ENCODE measurements at regions not wholly inside any gene's neighbourhood (a gene's known extent, or its start where the extent isn't known, plus 50 kb on each side); places are given as distances from the start of the nearest gene placed in this dataset.

DNA sequence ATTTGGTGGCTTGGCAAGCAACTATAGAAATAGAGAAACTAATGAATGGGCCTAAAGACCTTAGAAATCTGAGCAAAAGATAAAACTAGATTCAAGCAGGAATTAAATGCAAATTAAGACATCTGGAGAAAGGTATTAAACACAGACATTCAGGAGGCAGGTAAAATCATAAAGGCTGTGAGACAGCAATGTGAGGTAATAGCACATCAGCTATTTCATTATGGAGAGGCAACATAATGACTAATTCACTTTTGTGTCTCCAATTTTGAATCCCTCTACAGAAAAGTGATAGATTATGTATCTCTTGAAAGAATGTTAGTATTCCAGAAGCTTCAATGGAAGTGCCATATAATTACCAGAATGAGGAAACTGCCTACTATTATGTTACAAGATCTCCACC lies 175.9 kb upstream of the LRIG3 start:
- TF ChIP-seq, protein P1, sequence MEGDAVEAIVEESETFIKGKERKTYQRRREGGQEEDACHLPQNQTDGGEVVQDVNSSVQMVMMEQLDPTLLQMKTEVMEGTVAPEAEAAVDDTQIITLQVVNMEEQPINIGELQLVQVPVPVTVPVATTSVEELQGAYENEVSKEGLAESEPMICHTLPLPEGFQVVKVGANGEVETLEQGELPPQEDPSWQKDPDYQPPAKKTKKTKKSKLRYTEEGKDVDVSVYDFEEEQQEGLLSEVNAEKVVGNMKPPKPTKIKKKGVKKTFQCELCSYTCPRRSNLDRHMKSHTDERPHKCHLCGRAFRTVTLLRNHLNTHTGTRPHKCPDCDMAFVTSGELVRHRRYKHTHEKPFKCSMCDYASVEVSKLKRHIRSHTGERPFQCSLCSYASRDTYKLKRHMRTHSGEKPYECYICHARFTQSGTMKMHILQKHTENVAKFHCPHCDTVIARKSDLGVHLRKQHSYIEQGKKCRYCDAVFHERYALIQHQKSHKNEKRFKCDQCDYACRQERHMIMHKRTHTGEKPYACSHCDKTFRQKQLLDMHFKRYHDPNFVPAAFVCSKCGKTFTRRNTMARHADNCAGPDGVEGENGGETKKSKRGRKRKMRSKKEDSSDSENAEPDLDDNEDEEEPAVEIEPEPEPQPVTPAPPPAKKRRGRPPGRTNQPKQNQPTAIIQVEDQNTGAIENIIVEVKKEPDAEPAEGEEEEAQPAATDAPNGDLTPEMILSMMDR (IDR thresholded peaks at IDR 0.05; ENCODE audit: low read length), result no peak
- TF ChIP-seq EZH2phosphoT487 (IDR thresholded peaks at IDR 0.05; ENCODE audit: low read length), result no peak

Measured in MM.1S (cell line).